GM18858 (cell line): ENCODE measurements at regions not wholly inside any gene's neighbourhood (a gene's known extent, or its start where the extent isn't known, plus 50 kb on each side); places are given as distances from the start of the nearest gene placed in this dataset.
"Not testable (repeated sequence)": the region's sequence is repeated elsewhere in the genome, so short reads cannot be mapped to it uniquely, and the experiment has no call there.

ENCODE experiments used
- ATAC-seq: cut with Tn5 transposase; IDR thresholded peaks from one replicate; pipeline ENCODE4 v1.9.1; 2021; ENCODE audit not compliant: unreplicated experiment

- no peak for ATAC-seq
Measured at GRCh38 chr10:61279400-61279799, 173.8 kb downstream of the TMEM26 start.

DNA sequence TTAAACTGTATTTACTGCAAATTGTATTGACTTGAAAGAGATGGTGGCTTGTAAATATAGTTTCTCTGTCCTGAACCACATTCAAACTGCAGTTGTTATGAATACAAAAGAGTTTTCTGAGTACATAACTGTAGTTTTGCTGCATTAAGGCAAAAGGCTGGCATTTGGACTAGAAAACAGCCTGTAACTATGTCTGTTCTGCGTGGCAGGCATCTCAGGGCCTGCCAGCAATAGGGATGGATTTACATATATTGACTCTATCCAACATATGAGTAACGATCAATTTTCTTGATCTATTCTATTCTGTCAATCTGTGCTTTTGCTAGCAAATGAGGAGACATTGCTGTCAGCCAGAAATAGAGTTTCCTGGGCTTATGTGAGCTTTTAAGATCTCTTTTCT, 174.6 kb downstream of the TMEM26 start:
- ATAC-seq, result no peak

DNA sequence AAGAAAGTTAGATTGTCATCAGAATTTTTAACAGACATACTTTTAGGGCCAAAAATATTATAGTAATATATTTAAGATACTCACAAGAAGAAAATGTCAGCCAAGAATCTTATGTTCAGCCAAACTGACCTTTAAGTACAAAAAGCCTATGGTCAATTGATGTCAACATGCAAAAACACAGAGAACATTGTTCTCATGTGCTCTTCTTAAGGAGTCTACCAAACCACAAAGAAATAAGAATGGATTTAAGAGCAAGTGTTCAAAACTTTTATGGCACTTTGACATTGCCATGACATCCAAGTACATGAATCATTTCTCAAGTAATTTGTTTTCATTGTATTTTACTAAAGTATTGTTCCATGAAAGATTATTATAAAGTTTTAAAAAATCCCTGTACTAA, 180.4 kb downstream of the TMEM26 start:
- ATAC-seq, result no peak

- no peak for ATAC-seq
Measured at GRCh38 chr10:61271127-61271780, 181.9 kb downstream of the TMEM26 start.

- ATAC-seq, result no peak
Measured at GRCh38 chr10:61263518-61263917, 189.7 kb downstream of the TMEM26 start.

- no peak for ATAC-seq
Measured at GRCh38 chr10:61262486-61263261, 190.5 kb downstream of the TMEM26 start.

GRCh38 chr10:61257956-61258496, 195.2 kb downstream of the TMEM26 start:
- no peak for ATAC-seq

- no peak for ATAC-seq
Measured at GRCh38 chr10:61257136-61257535, 196.0 kb downstream of the TMEM26 start.

GRCh38 chr10:61252326-61252725, 200.9 kb downstream of the TMEM26 start:
- ATAC-seq, result not testable (repeated sequence)

DNA sequence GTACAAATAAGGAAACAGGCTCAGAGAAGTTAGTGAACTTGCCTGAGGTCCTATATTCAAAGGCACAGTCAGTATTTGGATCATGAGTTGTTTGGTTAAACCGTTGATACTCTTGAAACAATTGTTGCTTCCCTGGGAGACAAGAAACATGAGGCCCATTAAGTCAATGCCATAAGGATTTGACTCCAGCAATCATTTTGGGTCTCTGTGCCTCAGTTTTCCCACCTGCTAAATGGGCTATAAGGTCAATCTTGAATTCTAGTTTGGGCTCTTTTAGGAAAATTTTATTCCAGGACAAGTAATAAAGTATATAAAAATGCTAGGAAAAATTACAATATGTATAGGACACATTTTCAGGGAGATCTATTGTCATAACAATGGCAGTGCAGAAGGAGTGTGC, 202.1 kb downstream of the TMEM26 start:
- no peak for ATAC-seq

GRCh38 chr10:61250131-61250530, 203.1 kb downstream of the TMEM26 start:
- no peak for ATAC-seq

GRCh38 chr10:61248013-61248412, 205.2 kb downstream of the TMEM26 start:
- no peak for ATAC-seq

GRCh38 chr10:61244261-61244775, 208.9 kb downstream of the TMEM26 start:
- no peak for ATAC-seq

- no peak for ATAC-seq
Measured at GRCh38 chr10:61232780-61233179, 220.4 kb downstream of the TMEM26 start.

- no peak for ATAC-seq
Measured at GRCh38 chr10:61225939-61226338, 227.2 kb downstream of the TMEM26 start.

GRCh38 chr10:61223576-61223975, 229.6 kb downstream of the TMEM26 start:
- ATAC-seq, result no peak

GRCh38 chr10:61219696-61220095, 233.5 kb downstream of the TMEM26 start:
- no peak for ATAC-seq

- ATAC-seq, result no peak
Measured at GRCh38 chr10:61217851-61218565, 235.2 kb downstream of the TMEM26 start.

GRCh38 chr10:61215246-61215645, 237.9 kb downstream of the TMEM26 start:
- no peak for ATAC-seq

DNA sequence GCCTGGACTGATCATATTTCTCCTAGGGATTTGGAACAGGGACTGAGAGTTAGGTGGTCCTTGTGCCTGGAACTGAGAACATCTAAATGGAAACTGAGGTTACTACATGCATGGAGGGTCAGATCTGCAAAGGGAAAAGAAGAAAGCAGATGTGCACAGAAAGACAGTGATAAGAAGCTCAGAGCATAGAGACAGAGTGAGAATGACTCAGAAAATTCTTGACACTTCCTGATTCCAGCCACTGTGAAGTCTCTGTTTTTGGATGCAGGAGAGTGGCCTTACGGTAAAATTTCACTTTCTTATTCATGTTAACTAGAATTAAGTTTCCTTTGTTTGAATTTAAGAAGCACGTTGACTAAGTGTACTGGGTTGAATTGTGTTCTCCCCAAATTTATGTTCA, 241.7 kb downstream of the TMEM26 start:
- no peak for ATAC-seq

- ATAC-seq, result no peak
Measured at GRCh38 chr10:61197057-61197456, 253.1 kb upstream of the RHOBTB1 start.
